IMR-90 (cell line): ENCODE measurements at regions not wholly inside any gene's neighbourhood (a gene's known extent, or its start where the extent isn't known, plus 50 kb on each side); places are given as distances from the start of the nearest gene placed in this dataset.
A peak's percentile ranks its signal among the peaks of the same experiment; 100 is the strongest.

Experiments used
- ATAC-seq: fragments of 200-7000 bp; cut with Tn5 transposase; 2 replicates; pipeline ENCODE4 v1.9.1; 2020; ENCODE audit warnings: low read depth, mild to moderate bottlenecking, moderate library complexity
- BruUV-seq: library from RNA; stranded (reverse); fragments of 400-500 nt; replicated peaks from 2 replicates; lab custom pipeline; 2021; lab: Mats Ljungman, UMichigan
- CTCF ChIA-PET: fragments of 300-600 bp; formaldehyde crosslinking; extraction: SDS; loops from one replicate; lab custom pipeline; 2021; ENCODE audit warnings: antibody characterized with exemption; lab: Yijun Ruan, JAX
- POLR2A ChIA-PET: fragments of 300-600 bp; sonication (Branson Sonifier 250); formaldehyde crosslinking; loops from one replicate; lab custom pipeline; 2022; ENCODE audit warnings: antibody characterized with exemption; ENCODE audit not compliant: unreplicated experiment; lab: Charles Lee
- DNase-seq: peaks from one replicate; pipeline ENCODE4 v3.0.0; 2013
- H2AFZ ChIP-seq: replicated peaks from 2 replicates; pipeline ENCODE3; 2013; ENCODE audit warnings: low read length, mild to moderate bottlenecking; ENCODE audit not compliant: poor library complexity
- H2AK5ac ChIP-seq: 2 replicates; pipeline ENCODE4 v1.6.1; 2013; ENCODE audit warnings: low read depth, low read length, inconsistent platforms
- H2AK9ac ChIP-seq: replicated peaks from 2 replicates; pipeline ENCODE3; 2013; ENCODE audit warnings: mild to moderate bottlenecking, low read depth, low read length, moderate library complexity; ENCODE audit not compliant: poor library complexity
- H2BK120ac ChIP-seq: 2 replicates; pipeline ENCODE4 v1.6.1; 2013; ENCODE audit warnings: low read depth, low read length, inconsistent platforms
- H2BK15ac ChIP-seq: 3 replicates; pipeline ENCODE4 v1.6.1; 2013; ENCODE audit warnings: low read depth, low read length, inconsistent platforms
- H2BK20ac ChIP-seq: 2 replicates; pipeline ENCODE4 v1.6.1; 2013; ENCODE audit warnings: low read depth, mild to moderate bottlenecking, inconsistent platforms, low read length, moderate library complexity
- H2BK5ac ChIP-seq: 2 replicates; pipeline ENCODE4 v1.6.1; 2013; ENCODE audit warnings: mild to moderate bottlenecking, low read depth, low read length, inconsistent platforms; ENCODE audit not compliant: poor library complexity, severe bottlenecking
- H3K14ac ChIP-seq: replicated peaks from 2 replicates; pipeline ENCODE4 v1.6.1; 2013; ENCODE audit warnings: low read depth, low read length, inconsistent platforms
- H3K18ac ChIP-seq: 2 replicates; pipeline ENCODE4 v1.6.1; 2013; ENCODE audit warnings: low read depth, low read length, control low read depth
- H3K23ac ChIP-seq: 2 replicates; pipeline ENCODE4 v1.6.1; 2013; ENCODE audit warnings: low read depth, low read length, inconsistent platforms
- H3K27ac ChIP-seq: 2 replicates; pipeline ENCODE4 v1.5.1; 2013; ENCODE audit warnings: mild to moderate bottlenecking, control low read depth, low read length; ENCODE audit not compliant: insufficient read depth
- H3K27me3 ChIP-seq: 2 replicates; pipeline ENCODE4 v1.6.1; 2013; ENCODE audit warnings: low read length; ENCODE audit not compliant: control insufficient read depth, insufficient read depth
- H3K36me3 ChIP-seq: 2 replicates; pipeline ENCODE4 v1.6.1; 2013; ENCODE audit warnings: low read length, mixed read lengths; ENCODE audit not compliant: control insufficient read depth, insufficient read depth
- H3K4ac ChIP-seq: 2 replicates; pipeline ENCODE4 v1.6.1; 2013; ENCODE audit warnings: low read depth, low read length, inconsistent platforms
- H3K4me1 ChIP-seq: 2 replicates; pipeline ENCODE4 v1.6.1; 2013; ENCODE audit warnings: low read length, mixed read lengths; ENCODE audit not compliant: control insufficient read depth, insufficient read depth
- H3K4me2 ChIP-seq: 2 replicates; pipeline ENCODE4 v1.6.1; 2013; ENCODE audit warnings: low read depth, mild to moderate bottlenecking, control low read depth, low read length, moderate library complexity
- H3K4me3 ChIP-seq: 2 replicates; pipeline ENCODE4 v1.5.1; 2013; ENCODE audit warnings: low read depth, mild to moderate bottlenecking, control low read depth, low read length, moderate library complexity; ENCODE audit not compliant: insufficient read depth
- H3K56ac ChIP-seq: 2 replicates; pipeline ENCODE4 v1.6.1; 2013; ENCODE audit warnings: low read length, inconsistent platforms; ENCODE audit not compliant: insufficient read depth; ENCODE audit errors: extremely low read depth
- H3K79me1 ChIP-seq, 2 experiments: 2 replicates each; pipeline ENCODE4 v1.6.1; 2013; ENCODE audit warnings: low read length in 2 of 2, inconsistent platforms in 1 of 2, low read depth in 1 of 2
- H3K9ac ChIP-seq: 2 replicates; pipeline ENCODE4 v1.6.1; 2013; ENCODE audit warnings: low read depth, low read length, control low read depth
- H3K9me1 ChIP-seq: 2 replicates; pipeline ENCODE4 v1.6.1; 2013; ENCODE audit warnings: low read length, inconsistent platforms; ENCODE audit not compliant: insufficient read depth
- H3K9me3 ChIP-seq: 2 replicates; pipeline ENCODE4 v1.6.1; 2013; ENCODE audit warnings: low read length; ENCODE audit not compliant: control insufficient read depth, insufficient read depth
- H4K20me1 ChIP-seq: 2 replicates; pipeline ENCODE4 v1.6.1; 2013; ENCODE audit warnings: low read length, inconsistent platforms; ENCODE audit not compliant: insufficient read depth
- H4K5ac ChIP-seq: 2 replicates; pipeline ENCODE4 v1.6.1; 2013; ENCODE audit warnings: mild to moderate bottlenecking, low read depth, low read length, control low read depth
- H4K8ac ChIP-seq, 2 experiments: 2 replicates each; pipeline ENCODE4 v1.6.1; 2013; ENCODE audit warnings: low read depth in 2 of 2, low read length in 2 of 2, control low read depth in 1 of 2, inconsistent platforms in 1 of 2
- H4K91ac ChIP-seq: 2 replicates; pipeline ENCODE4 v1.6.1; 2013; ENCODE audit warnings: low read depth, low read length, inconsistent platforms; ENCODE audit not compliant: insufficient read depth
- BHLHE40 ChIP-seq: fragments of 150-350 bp; IDR thresholded peaks from 2 replicates; pipeline ENCODE4 v1.6.1; 2016; ENCODE audit warnings: mild to moderate bottlenecking, low read depth, low read length
- CEBPB ChIP-seq: IDR thresholded peaks from 2 replicates; pipeline ENCODE4 v1.6.1; 2012; ENCODE audit warnings: low read depth, low read length, improper control_type of control experiment
- CHD1 ChIP-seq: IDR thresholded peaks from 2 replicates; pipeline ENCODE4 v1.6.1; 2012; ENCODE audit warnings: low read depth, low read length, improper control_type of control experiment
- CTCF ChIP-seq: conservative IDR thresholded peaks from 2 replicates; pipeline ENCODE4 v1.5.1; 2012; ENCODE audit warnings: mild to moderate bottlenecking, low read depth, low read length, improper control_type of control experiment
- ELK1 ChIP-seq: fragments of 150-350 bp; IDR thresholded peaks from 2 replicates; pipeline ENCODE4 v1.6.1; 2016; ENCODE audit warnings: low read depth, mild to moderate bottlenecking, low read length, moderate library complexity, borderline replicate concordance
- FOS ChIP-seq: fragments of 150-350 bp; IDR thresholded peaks from 2 replicates; pipeline ENCODE4 v1.6.1; 2016; ENCODE audit warnings: low read depth, low read length
- MAFK ChIP-seq: IDR thresholded peaks from 2 replicates; pipeline ENCODE4 v1.6.1; 2012; ENCODE audit warnings: low read depth, low read length, improper control_type of control experiment
- MAZ ChIP-seq: IDR thresholded peaks from 2 replicates; pipeline ENCODE4 v1.6.1; 2012; ENCODE audit warnings: low read depth, mild to moderate bottlenecking, low read length, improper control_type of control experiment, moderate library complexity, borderline replicate concordance
- MXI1 ChIP-seq: IDR thresholded peaks from 2 replicates; pipeline ENCODE4 v1.6.1; 2012; ENCODE audit warnings: low read depth, mild to moderate bottlenecking, low read length, moderate library complexity, borderline replicate concordance
- NFE2L2 ChIP-seq: fragments of 150-350 bp; IDR thresholded peaks from 2 replicates; pipeline ENCODE4 v1.6.1; 2016; ENCODE audit warnings: low read depth, mild to moderate bottlenecking, low read length
- POLR2A ChIP-seq: IDR thresholded peaks from 2 replicates; pipeline ENCODE4 v1.6.1; 2012; ENCODE audit warnings: mild to moderate bottlenecking, low read depth, low read length
- RAD21 ChIP-seq: IDR thresholded peaks from 2 replicates; pipeline ENCODE4 v1.6.1; 2012; ENCODE audit warnings: low read length, improper control_type of control experiment
- RCOR1 ChIP-seq: IDR thresholded peaks from 2 replicates; pipeline ENCODE4 v1.6.1; 2012; ENCODE audit warnings: mild to moderate bottlenecking, low read length, improper control_type of control experiment; ENCODE audit not compliant: insufficient replicate concordance
- RFX5 ChIP-seq: IDR thresholded peaks from 2 replicates; pipeline ENCODE4 v1.8.0; 2012; ENCODE audit warnings: low read depth, mild to moderate bottlenecking, low read length, moderate library complexity
- SMC3 ChIP-seq: fragments of 150-350 bp; IDR thresholded peaks from 2 replicates; pipeline ENCODE4 v1.6.1; 2016; ENCODE audit warnings: low read depth, mild to moderate bottlenecking, antibody characterized with exemption, low read length, moderate library complexity
- USF2 ChIP-seq: fragments of 150-350 bp; IDR thresholded peaks from 2 replicates; pipeline ENCODE4 v1.6.1; 2017; ENCODE audit warnings: mild to moderate bottlenecking, antibody characterized with exemption, low read length, low read depth
- WGBS, 2 experiments: methylation state at CpG; one replicate each; pipeline versions ENCODE4 v1.1.5 to v1.1.7; 2013; ENCODE audit warnings: missing lambda C conversion rate in 2 of 2; ENCODE audit not compliant: insufficient read length in 1 of 2; ENCODE audit errors: extremely low coverage in 2 of 2; 5-methylcytosine and 5-hydroxymethylcytosine counted together
- dilution Hi-C: fragments of 300-500 bp; cut with HindIII; formaldehyde crosslinking; loops from one replicate; pipeline ENCODE4 v1.14.3; 2018; ENCODE audit warnings: low sequenced_read_pairs; ENCODE audit not compliant: unreplicated experiment
- in situ Hi-C: fragments of 300-500 bp; cut with MboI; formaldehyde crosslinking; loops from 3 replicates; pipeline ENCODE4 v1.14.3; 2019; ENCODE audit warnings: low sequenced_read_pairs, inconsistent platforms, mixed read lengths
- intact Hi-C: fragments of 100-400 bp; cut with micrococcal nuclease; formaldehyde crosslinking; loops from 2 replicates; pipeline ENCODE4 v1.10.0; 2022

GRCh38 chr5:139742173-139742903 is 53.3 kb upstream of the PSD2 start:
- 68% methylated on average over 3 of the region's 14 CpGs; no CpG with 5 or more reads in 1 of the 2 experiments for WGBS, 2 experiments
- DNase-seq (no peak), ATAC-seq (no peak)
- Histone ChIP-seq H3K27me3 (no peaks in the 10 kb centered on the region; the same call in 1 of the 2 replicates), H4K8ac (no peak overlapping the region), H3K4me3 (no peak overlapping the region), H2BK5ac (no peak overlapping the region), H3K79me1 (no peaks in the 10 kb centered on the region), H4K91ac (no peak overlapping the region), H3K9ac (no peak overlapping the region), H3K4me1 (peaks cover 34% of the 10 kb centered on the region), H3K56ac (no peak overlapping the region), H2BK20ac (no peak overlapping the region), H4K5ac (no peak overlapping the region), H3K27ac (no peak overlapping the region), H3K18ac (no peak overlapping the region), H3K9me1 (peaks cover 16% of the 10 kb centered on the region), H3K9me3 (no peaks in the 10 kb centered on the region), H3K36me3 (no peaks in the 10 kb centered on the region), H3K14ac (no peak overlapping the region), H2BK15ac (no peak overlapping the region), H2AK9ac (peak overlapping the region; percentile 25), H3K4ac (no peak overlapping the region), H2AFZ (no peak overlapping the region), H3K4me2 (no peak overlapping the region), H4K20me1 (0 out of 2 replicates have a peak, but pooled peaks cover 3% of the 10 kb centered on the region), H3K23ac (no peak overlapping the region), H2AK5ac (peak overlapping the region; percentile 78; the same call in 1 of the 2 replicates), H2BK120ac (no peak overlapping the region)
- TF ChIP-seq MXI1 (no peak), RAD21 (no peak), MAZ (no peak), RCOR1 (no peak), POLR2A (no peak), NFE2L2 (no peak), USF2 (no peak), ELK1 (no peak), BHLHE40 (no peak), MAFK (no peak), SMC3 (no peak), RFX5 (no peak), CHD1 (no peak), CTCF (no peak), FOS (no peak), CEBPB (no peak)
- CTCF ChIA-PET: no interaction called here
- in situ Hi-C loops (no loop called here), dilution Hi-C loops (no loop called here), intact Hi-C loops (no loop called here)
- POLR2A ChIA-PET: no interaction called here
- no TSS peak for BruUV-seq
